ENCODE measurements at regions not wholly inside any gene's neighbourhood (a gene's known extent, or its start where the extent isn't known, plus 50 kb on each side); places are given as distances from the start of the nearest gene placed in this dataset.

- TF ChIP-seq CTCF (IDR thresholded peaks at IDR 0.05; ENCODE audit: insufficient read depth, low read length): no peak
- H3K4me3 ChIP-seq (ENCODE audit: low read depth, low read length): no peak overlapping the region
- no peak for DNase-seq (ENCODE audit: low read depth)
Measured at GRCh38 chr3:148369381-148369780, 328.3 kb upstream of the AGTR1 start.

- no peak overlapping the region for H3K4me3 ChIP-seq (ENCODE audit: low read depth, low read length)
- TF ChIP-seq CTCF (IDR thresholded peaks at IDR 0.05; ENCODE audit: insufficient read depth, low read length): no peak
- no peak for DNase-seq (ENCODE audit: low read depth)
Measured at GRCh38 chr3:148372206-148372875, 325.4 kb upstream of the AGTR1 start.

- no peak for TF ChIP-seq CTCF (IDR thresholded peaks at IDR 0.05; ENCODE audit: insufficient read depth, low read length)
- no peak for DNase-seq (ENCODE audit: low read depth)
- H3K4me3 ChIP-seq (ENCODE audit: low read depth, low read length): no peak overlapping the region
Measured at GRCh38 chr3:148373961-148374360, 323.7 kb upstream of the AGTR1 start.

GRCh38 chr3:148379763-148380382 is 317.8 kb upstream of the AGTR1 start:
- peak; percentile 66 for TF ChIP-seq CTCF (IDR thresholded peaks at IDR 0.05; ENCODE audit: insufficient read depth, low read length)
- DNase-seq (ENCODE audit: low read depth): peak; percentile 79
- H3K4me3 ChIP-seq (ENCODE audit: low read depth, low read length): no peak overlapping the region

GRCh38 chr3:148381051-148381450 is 316.7 kb upstream of the AGTR1 start:
- H3K4me3 ChIP-seq (ENCODE audit: low read depth, low read length): no peak overlapping the region
- no peak for TF ChIP-seq CTCF (IDR thresholded peaks at IDR 0.05; ENCODE audit: insufficient read depth, low read length)
- DNase-seq (ENCODE audit: low read depth): no peak

GRCh38 chr3:148389916-148390315 is 307.8 kb upstream of the AGTR1 start:
- H3K4me3 ChIP-seq (ENCODE audit: low read depth, low read length): no peak overlapping the region
- no peak for DNase-seq (ENCODE audit: low read depth)
- no peak for TF ChIP-seq CTCF (IDR thresholded peaks at IDR 0.05; ENCODE audit: insufficient read depth, low read length)

All from fibroblast of the aortic adventitia (primary cell).